GM23338 (cell line): ENCODE measurements at regions not wholly inside any gene's neighbourhood (a gene's known extent, or its start where the extent isn't known, plus 50 kb on each side); places are given as distances from the start of the nearest gene placed in this dataset.

ENCODE experiments used
- ATAC-seq: fragments of 200-7000 bp; cut with Tn5 transposase; 3 replicates; pipeline ENCODE4 v1.9.1; 2020
- DNase-seq: peaks from one replicate; pipeline ENCODE4 v3.0.0-alpha.2; 2015; ENCODE audit warnings: low spot score
- H2AFZ ChIP-seq: fragments of 200-600 bp; sonication (generic); 2 replicates; pipeline ENCODE4 v1.8.0; 2016; ENCODE audit warnings: antibody characterized with exemption, mild to moderate bottlenecking, moderate library complexity
- H3F3A ChIP-seq: fragments of 200-600 bp; sonication (generic); replicated peaks from 2 replicates; pipeline ENCODE4 v1.8.0; 2017; ENCODE audit warnings: antibody characterized with exemption, mixed run types, low read depth
- H3K27ac ChIP-seq: fragments of 200-600 bp; sonication (generic); 2 replicates; pipeline ENCODE4 v1.6.1; 2016; ENCODE audit warnings: low read depth
- H3K27me3 ChIP-seq: fragments of 200-600 bp; sonication (generic); 2 replicates; pipeline ENCODE4 v1.8.0; 2016; ENCODE audit warnings: mild to moderate bottlenecking, mixed run types, moderate library complexity; ENCODE audit not compliant: insufficient read depth
- H3K36me3 ChIP-seq: fragments of 200-600 bp; sonication (generic); 2 replicates; pipeline ENCODE4 v1.8.0; 2016; ENCODE audit warnings: mild to moderate bottlenecking; ENCODE audit not compliant: insufficient read depth
- H3K4me1 ChIP-seq: fragments of 200-600 bp; sonication (generic); 2 replicates; pipeline ENCODE4 v1.8.0; 2016; ENCODE audit warnings: mild to moderate bottlenecking, moderate library complexity; ENCODE audit not compliant: insufficient read depth
- H3K4me2 ChIP-seq: fragments of 200-600 bp; sonication (generic); 2 replicates; pipeline ENCODE4 v1.7.1; 2017; ENCODE audit warnings: mixed run types
- H3K4me3 ChIP-seq: fragments of 200-600 bp; sonication (generic); 2 replicates; pipeline ENCODE4 v1.6.1; 2016; ENCODE audit warnings: mixed run types
- H3K79me2 ChIP-seq: fragments of 200-600 bp; sonication (generic); replicated peaks from 2 replicates; pipeline ENCODE4 v1.8.0; 2017; ENCODE audit warnings: mild to moderate bottlenecking; ENCODE audit not compliant: insufficient read depth
- H3K9me2 ChIP-seq: fragments of 200-600 bp; sonication (generic); 2 replicates; pipeline ENCODE4 v1.8.0; 2017; ENCODE audit not compliant: insufficient read depth
- H4K20me1 ChIP-seq: fragments of 200-600 bp; sonication (generic); replicated peaks from 2 replicates; pipeline ENCODE4 v1.8.0; 2017; ENCODE audit warnings: mild to moderate bottlenecking; ENCODE audit not compliant: insufficient read depth
- H3K27ac Mint-ChIP-seq: 2 replicates; pipeline ENCODE4 v1.8.0; 2020; ENCODE audit warnings: inconsistent platforms, mild to moderate bottlenecking, moderate library complexity, mixed read lengths
- H3K27me3 Mint-ChIP-seq: 3 replicates; pipeline ENCODE4 v1.8.0; 2022; ENCODE audit warnings: low read depth, mild to moderate bottlenecking, moderate library complexity, mixed read lengths, inconsistent platforms; ENCODE audit not compliant: insufficient read depth, poor library complexity
- H3K36me3 Mint-ChIP-seq: 3 replicates; pipeline ENCODE4 v1.8.0; 2021; ENCODE audit warnings: low read depth, mild to moderate bottlenecking, inconsistent platforms, moderate library complexity, mixed read lengths
- H3K4me1 Mint-ChIP-seq: 3 replicates; pipeline ENCODE4 v1.8.0; 2020; ENCODE audit warnings: mild to moderate bottlenecking, inconsistent platforms, mixed read lengths
- H3K4me3 Mint-ChIP-seq: 3 replicates; pipeline ENCODE4 v1.8.0; 2021; ENCODE audit warnings: moderate library complexity, mild to moderate bottlenecking, inconsistent platforms, mixed read lengths
- H3K9me3 Mint-ChIP-seq: 3 replicates; pipeline ENCODE4 v1.8.0; 2020; ENCODE audit warnings: moderate library complexity, mild to moderate bottlenecking, inconsistent platforms, mixed read lengths
- CREB1 ChIP-seq: fragments of 250-450 bp; sonication (Bioruptor Pico); IDR thresholded peaks from 2 replicates; pipeline ENCODE4 v1.5.0; 2020; ENCODE audit warnings: low read depth, mild to moderate bottlenecking, moderate library complexity
- EZH2 ChIP-seq: fragments of 200-600 bp; sonication (generic); IDR thresholded peaks from one replicate; pipeline ENCODE4 v1.8.0; 2017; ENCODE audit warnings: antibody characterized with exemption, mild to moderate bottlenecking, low read depth; ENCODE audit not compliant: unreplicated experiment
- NANOG ChIP-seq: IDR thresholded peaks from 2 replicates; pipeline ENCODE4 v1.6.1; 2016; ENCODE audit warnings: antibody characterized with exemption, borderline replicate concordance
- POLR2AphosphoS5 ChIP-seq: IDR thresholded peaks from 2 replicates; pipeline ENCODE4 v1.6.1; 2016; ENCODE audit warnings: antibody characterized with exemption, low read depth
- STAT1 ChIP-seq: IDR thresholded peaks from one replicate; pipeline ENCODE4 v1.6.1; 2016; ENCODE audit warnings: antibody characterized with exemption; ENCODE audit not compliant: unreplicated experiment
- ZNF114 ChIP-seq: fragments of 250-450 bp; sonication (Bioruptor Pico); IDR thresholded peaks from 2 replicates; pipeline ENCODE4 v1.5.0; 2020; ENCODE audit warnings: mild to moderate bottlenecking, moderate library complexity
- ZNF462 ChIP-seq: fragments of 250-450 bp; sonication (Bioruptor Pico); IDR thresholded peaks from 2 replicates; pipeline ENCODE4 v1.5.0; 2020; ENCODE audit warnings: mild to moderate bottlenecking, moderate library complexity
- TF ChIP-seq, protein P1 (sequence below), 2 experiments: fragments of 200-600 bp in 1 of 2; sonication (generic) in 1 of 2; conservative IDR thresholded peaks; 2 replicates each; pipeline versions ENCODE4 v1.5.1 to v1.6.1; 2016 to 2017; ENCODE audit warnings: antibody characterized with exemption in 2 of 2, low read depth in 2 of 2, mild to moderate bottlenecking in 2 of 2, moderate library complexity in 1 of 2
- TF ChIP-seq, protein P2 (sequence below): IDR thresholded peaks from 2 replicates; pipeline ENCODE4 v1.6.1; 2016; ENCODE audit warnings: antibody characterized with exemption

- TF ChIP-seq, protein P1, sequence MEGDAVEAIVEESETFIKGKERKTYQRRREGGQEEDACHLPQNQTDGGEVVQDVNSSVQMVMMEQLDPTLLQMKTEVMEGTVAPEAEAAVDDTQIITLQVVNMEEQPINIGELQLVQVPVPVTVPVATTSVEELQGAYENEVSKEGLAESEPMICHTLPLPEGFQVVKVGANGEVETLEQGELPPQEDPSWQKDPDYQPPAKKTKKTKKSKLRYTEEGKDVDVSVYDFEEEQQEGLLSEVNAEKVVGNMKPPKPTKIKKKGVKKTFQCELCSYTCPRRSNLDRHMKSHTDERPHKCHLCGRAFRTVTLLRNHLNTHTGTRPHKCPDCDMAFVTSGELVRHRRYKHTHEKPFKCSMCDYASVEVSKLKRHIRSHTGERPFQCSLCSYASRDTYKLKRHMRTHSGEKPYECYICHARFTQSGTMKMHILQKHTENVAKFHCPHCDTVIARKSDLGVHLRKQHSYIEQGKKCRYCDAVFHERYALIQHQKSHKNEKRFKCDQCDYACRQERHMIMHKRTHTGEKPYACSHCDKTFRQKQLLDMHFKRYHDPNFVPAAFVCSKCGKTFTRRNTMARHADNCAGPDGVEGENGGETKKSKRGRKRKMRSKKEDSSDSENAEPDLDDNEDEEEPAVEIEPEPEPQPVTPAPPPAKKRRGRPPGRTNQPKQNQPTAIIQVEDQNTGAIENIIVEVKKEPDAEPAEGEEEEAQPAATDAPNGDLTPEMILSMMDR (conservative IDR thresholded peaks at IDR 0.05; ENCODE audit: low read depth in 2 of 2), result no peak
- TF ChIP-seq CREB1 (CRISPR knock-in tag), result no peak
- TF ChIP-seq EZH2, result no peak
Measured at GRCh38 chr3:74435631-74436030, 178.8 kb downstream of the CNTN3 start (continued).

- Mint-ChIP-seq H3K36me3 (no peaks in the 10 kb centered on the region), H3K27ac (no peak overlapping the region), H3K4me3 (no peak overlapping the region), H3K9me3 (no peaks in the 10 kb centered on the region), H3K27me3 (no peaks in the 10 kb centered on the region), H3K4me1 (no peaks in the 10 kb centered on the region)
- Histone ChIP-seq H3K36me3 (no peaks in the 10 kb centered on the region), H3K79me2 (no peaks in the 10 kb centered on the region), H3F3A (no peaks in the 10 kb centered on the region), H3K9me2 (no peaks in the 10 kb centered on the region), H4K20me1 (no peaks in the 10 kb centered on the region), H3K4me1 (no peaks in the 10 kb centered on the region), H3K4me3 (no peak overlapping the region), H3K4me2 (no peak overlapping the region), H2AFZ (no peak overlapping the region), H3K27me3 (no peaks in the 10 kb centered on the region), H3K27ac (no peak overlapping the region)
- ATAC-seq (no peak), DNase-seq (no peak)
- TF ChIP-seq STAT1, result no peak
- TF ChIP-seq ZNF462 (CRISPR knock-in tag), result no peak
- TF ChIP-seq NANOG, result no peak
- TF ChIP-seq, protein P1 (conservative IDR thresholded peaks at IDR 0.05; ENCODE audit: low read depth in 2 of 2), result no peak
- TF ChIP-seq POLR2AphosphoS5, result no peak
- TF ChIP-seq EZH2, result no peak
- TF ChIP-seq CREB1 (CRISPR knock-in tag), result no peak
- no peak for TF ChIP-seq ZNF114 (CRISPR knock-in tag)
- TF ChIP-seq, protein P2, sequence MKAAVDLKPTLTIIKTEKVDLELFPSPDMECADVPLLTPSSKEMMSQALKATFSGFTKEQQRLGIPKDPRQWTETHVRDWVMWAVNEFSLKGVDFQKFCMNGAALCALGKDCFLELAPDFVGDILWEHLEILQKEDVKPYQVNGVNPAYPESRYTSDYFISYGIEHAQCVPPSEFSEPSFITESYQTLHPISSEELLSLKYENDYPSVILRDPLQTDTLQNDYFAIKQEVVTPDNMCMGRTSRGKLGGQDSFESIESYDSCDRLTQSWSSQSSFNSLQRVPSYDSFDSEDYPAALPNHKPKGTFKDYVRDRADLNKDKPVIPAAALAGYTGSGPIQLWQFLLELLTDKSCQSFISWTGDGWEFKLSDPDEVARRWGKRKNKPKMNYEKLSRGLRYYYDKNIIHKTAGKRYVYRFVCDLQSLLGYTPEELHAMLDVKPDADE, result no peak
Measured at GRCh38 chr3:74434406-74434805, 180.1 kb downstream of the CNTN3 start.
